Calu3 (cell line): ENCODE measurements at regions not wholly inside any gene's neighbourhood (a gene's known extent, or its start where the extent isn't known, plus 50 kb on each side); places are given as distances from the start of the nearest gene placed in this dataset.

Experiments used
- BruUV-seq: library from RNA; stranded (reverse); fragments of 400-500 nt; replicated peaks from 2 replicates; lab custom pipeline; 2021; lab: Mats Ljungman, UMichigan
- CTCF ChIA-PET: fragments of 300-600 bp; sonication (Branson Sonifier 250); formaldehyde crosslinking; loops from one replicate; lab custom pipeline; 2022; ENCODE audit warnings: antibody characterized with exemption; lab: Charles Lee
- DNase-seq: peaks from one replicate; pipeline ENCODE4 v3.0.0; 2022
- H3K27ac Mint-ChIP-seq: one replicate; pipeline ENCODE4 v1.8.0; 2022; ENCODE audit warnings: mixed read lengths; ENCODE audit not compliant: unreplicated experiment
- H3K27me3 Mint-ChIP-seq: one replicate; pipeline ENCODE4 v1.8.0; 2022; ENCODE audit warnings: mixed read lengths; ENCODE audit not compliant: unreplicated experiment
- H3K36me3 Mint-ChIP-seq: one replicate; pipeline ENCODE4 v1.8.0; 2022; ENCODE audit warnings: mild to moderate bottlenecking, moderate library complexity, mixed read lengths; ENCODE audit not compliant: insufficient read depth, unreplicated experiment
- H3K4me1 Mint-ChIP-seq: one replicate; pipeline ENCODE4 v1.8.0; 2022; ENCODE audit warnings: mild to moderate bottlenecking, low read depth, mixed read lengths; ENCODE audit not compliant: unreplicated experiment
- H3K4me3 Mint-ChIP-seq: one replicate; pipeline ENCODE4 v1.8.0; 2022; ENCODE audit warnings: mild to moderate bottlenecking, low read depth, moderate library complexity, mixed read lengths; ENCODE audit not compliant: unreplicated experiment
- H3K9me3 Mint-ChIP-seq: one replicate; pipeline ENCODE4 v1.8.0; 2022; ENCODE audit warnings: low read depth, mixed read lengths; ENCODE audit not compliant: unreplicated experiment
- CTCF ChIP-seq: fragments of 200-600 bp; IDR thresholded peaks from one replicate; pipeline ENCODE4 v1.8.0; 2022; ENCODE audit warnings: antibody characterized with exemption; ENCODE audit not compliant: unreplicated experiment
- intact Hi-C: fragments of 100-400 bp; cut with micrococcal nuclease; formaldehyde crosslinking; loops from one replicate; pipeline ENCODE4 v1.10.0; 2022; ENCODE audit not compliant: unreplicated experiment

- no peak for DNase-seq
- no peaks in the 10 kb centered on the region for H3K36me3 Mint-ChIP-seq
- no peak overlapping the region for H3K27ac Mint-ChIP-seq
- H3K27me3 Mint-ChIP-seq: no peaks in the 10 kb centered on the region
- BruUV-seq: no TSS peak
- no peak overlapping the region for H3K4me3 Mint-ChIP-seq
- H3K9me3 Mint-ChIP-seq: no peaks in the 10 kb centered on the region
- CTCF ChIA-PET: no interaction called here
- intact Hi-C loops: loop anchor here (5.0 kb wide), 1 partner anchor 309 kb away; no protein-coding TSS in a partner anchor
- H3K4me1 Mint-ChIP-seq: no peaks in the 10 kb centered on the region
- no peak for TF ChIP-seq CTCF
Measured at GRCh38 chrX:34891391-34891790, 51.2 kb upstream of the FAM47B start.
